Stimulated activated CD8-positive, alpha-beta memory T cell treated with anti-CD3 and anti-CD28 coated beads, Interleukin-4, amount 100 ng/mL, for 24 hours (primary cell): ENCODE measurements at regions not wholly inside any gene's neighbourhood (a gene's known extent, or its start where the extent isn't known, plus 50 kb on each side); places are given as distances from the start of the nearest gene placed in this dataset.
"Not testable (repeated sequence)": the region's sequence is repeated elsewhere in the genome, so short reads cannot be mapped to it uniquely, and the experiment has no call there.

ENCODE experiments used
- DNase-seq: peaks from one replicate; pipeline ENCODE4 v3.0.0-alpha.2; 2020; ENCODE audit warnings: low read depth

DNA sequence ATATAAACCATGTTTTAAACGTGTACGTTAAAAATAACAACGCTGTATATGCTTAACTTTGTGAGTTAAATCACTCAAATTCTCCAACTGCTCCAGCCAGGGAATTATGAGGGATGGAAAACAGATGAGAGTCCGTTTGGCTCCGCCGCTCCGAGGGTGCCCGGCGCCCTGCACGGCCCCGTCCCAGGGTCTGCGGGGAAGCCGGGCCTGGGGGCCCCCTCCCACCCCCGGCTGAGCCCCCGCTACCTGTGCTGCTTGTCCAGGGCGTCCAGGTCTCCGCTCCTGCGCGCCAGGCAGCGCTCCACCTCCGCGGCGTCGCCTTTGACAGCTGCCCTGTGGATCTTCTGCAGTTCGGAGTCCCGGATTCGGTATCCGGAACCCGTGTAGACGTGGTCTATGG is 415.5 kb downstream of the FOXD4L4 start:
- not testable (repeated sequence) for DNase-seq

DNA sequence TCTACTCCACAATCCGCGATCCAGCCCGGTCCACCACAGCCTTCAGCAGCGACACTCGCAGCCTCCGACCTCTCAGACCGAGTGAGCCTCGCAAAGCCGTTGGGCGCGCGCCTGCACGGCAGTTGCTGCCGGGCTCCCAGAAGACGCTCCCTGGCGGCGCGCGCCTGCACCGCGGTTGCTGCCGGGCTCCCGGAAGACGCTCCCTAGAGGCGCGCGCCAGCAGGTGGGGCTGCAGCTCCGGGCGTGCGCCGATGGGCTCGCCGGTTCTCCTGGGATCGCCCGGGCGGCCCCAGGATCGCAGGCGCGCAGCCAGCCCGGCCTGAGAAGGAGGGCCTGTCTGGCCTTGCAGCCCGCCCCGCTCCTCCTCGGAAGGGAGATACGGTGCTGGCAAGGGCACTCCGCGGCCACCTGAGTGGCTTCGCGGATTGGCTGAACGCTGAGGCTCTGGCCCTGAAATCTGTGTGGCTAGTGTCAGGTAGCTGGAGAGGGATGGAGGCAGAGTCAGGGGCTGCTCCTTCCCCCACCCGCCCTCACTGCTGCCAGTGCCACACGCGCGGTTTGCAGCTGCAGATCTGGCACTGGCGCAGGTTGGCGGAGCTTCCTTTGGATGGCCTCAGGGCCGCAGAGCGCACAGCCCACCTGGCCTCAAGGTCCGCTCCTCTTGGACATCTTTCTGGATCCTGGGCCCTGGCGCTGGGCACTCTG is 416.2 kb downstream of the FOXD4L4 start:
- peak; percentile 12 for DNase-seq

DNA sequence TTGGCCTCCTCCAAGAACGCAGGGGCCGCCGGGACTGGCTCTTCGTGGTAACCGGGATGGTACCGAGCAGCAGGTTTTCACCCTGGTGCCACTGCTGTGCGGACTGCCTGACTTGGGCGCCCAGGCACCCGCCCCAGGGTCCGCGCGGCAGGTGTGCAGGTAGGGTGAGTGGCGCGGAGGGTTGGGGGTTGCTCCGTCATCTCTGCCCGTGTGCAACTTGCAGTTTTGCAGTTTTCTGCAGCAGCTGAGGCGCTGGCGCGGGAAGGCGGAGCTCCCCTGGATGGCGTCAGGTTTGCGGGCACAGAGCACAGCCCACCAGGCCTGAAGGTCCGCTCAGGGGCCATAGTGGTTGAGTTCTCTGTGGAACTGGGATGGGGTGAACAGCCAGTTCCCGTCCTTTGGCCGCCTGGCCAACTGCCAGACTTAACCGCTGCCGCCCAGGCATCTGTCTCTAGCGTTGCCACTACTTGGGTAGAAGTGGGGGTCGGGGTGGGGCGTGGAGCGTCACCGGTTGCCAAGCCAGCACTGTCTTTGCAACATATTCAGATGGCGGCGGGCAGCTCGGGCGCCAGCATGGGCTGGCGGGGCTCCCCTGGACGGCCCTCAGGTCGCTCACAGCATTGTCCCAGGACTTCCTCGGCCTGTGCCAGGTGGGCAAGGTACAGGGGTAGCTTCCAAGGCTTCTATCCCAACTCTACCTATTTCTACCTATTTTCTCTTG is 417.2 kb downstream of the FOXD4L4 start:
- DNase-seq = not testable (repeated sequence)

DNA sequence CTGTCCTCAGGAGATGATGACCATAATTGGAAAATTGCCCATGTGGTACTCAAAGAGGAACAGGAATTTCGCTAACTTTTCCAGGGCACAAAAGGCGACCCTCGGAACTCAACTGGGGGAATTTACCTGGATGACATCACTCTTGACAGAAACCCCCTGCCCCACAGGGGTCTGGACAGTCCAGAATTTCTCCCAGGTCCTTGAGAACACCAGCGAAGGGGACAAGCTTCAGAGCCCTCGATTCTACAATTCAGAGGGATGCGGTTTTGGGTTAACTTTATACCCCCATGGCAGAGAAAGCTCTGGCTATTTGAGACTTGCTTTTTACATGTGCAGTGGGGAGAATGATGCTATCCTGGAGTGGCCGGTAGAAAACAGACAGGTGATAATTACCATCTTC is 445.4 kb downstream of the FOXD4L4 start:
- DNase-seq = not testable (repeated sequence)

DNA sequence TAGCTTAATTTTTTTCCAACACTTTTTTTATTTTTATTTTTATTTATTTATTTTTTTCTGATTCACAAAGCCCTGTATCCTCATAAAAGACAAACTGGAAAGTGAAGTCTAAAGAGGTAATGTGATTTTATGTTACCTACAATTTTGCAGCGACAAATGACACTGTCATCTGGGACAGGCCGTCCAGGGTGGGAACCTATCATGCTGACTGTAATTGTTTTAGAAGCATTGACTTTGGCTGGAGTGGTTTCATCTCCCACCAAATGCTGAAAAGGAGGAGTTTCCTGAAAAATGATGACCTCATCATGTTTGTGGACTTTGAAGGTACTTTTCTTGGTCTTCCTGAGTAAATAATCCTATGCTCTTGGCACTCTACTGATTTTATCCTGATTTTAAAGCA is 446.7 kb downstream of the FOXD4L4 start:
- DNase-seq = not testable (repeated sequence)

DNA sequence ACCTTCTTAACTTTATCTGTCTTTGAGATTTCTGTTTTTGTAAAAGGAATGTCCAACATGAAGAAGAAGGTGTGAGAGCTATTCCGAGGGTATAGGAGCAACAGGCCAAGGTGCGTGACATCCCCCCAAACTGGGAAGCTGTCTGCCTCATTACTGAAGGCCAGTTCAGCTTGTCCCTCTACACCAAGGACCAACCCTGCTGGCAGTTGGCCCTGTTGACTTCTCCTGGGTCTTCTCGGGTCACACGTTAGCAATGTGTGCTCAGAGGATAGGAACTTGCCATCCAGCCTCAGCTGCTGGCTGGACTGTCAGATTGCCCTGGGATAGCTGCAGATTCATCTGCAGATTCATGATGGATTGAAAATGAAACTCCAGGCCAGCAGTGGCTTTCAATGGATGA is 460.3 kb downstream of the FOXD4L4 start:
- DNase-seq = not testable (repeated sequence)

DNA sequence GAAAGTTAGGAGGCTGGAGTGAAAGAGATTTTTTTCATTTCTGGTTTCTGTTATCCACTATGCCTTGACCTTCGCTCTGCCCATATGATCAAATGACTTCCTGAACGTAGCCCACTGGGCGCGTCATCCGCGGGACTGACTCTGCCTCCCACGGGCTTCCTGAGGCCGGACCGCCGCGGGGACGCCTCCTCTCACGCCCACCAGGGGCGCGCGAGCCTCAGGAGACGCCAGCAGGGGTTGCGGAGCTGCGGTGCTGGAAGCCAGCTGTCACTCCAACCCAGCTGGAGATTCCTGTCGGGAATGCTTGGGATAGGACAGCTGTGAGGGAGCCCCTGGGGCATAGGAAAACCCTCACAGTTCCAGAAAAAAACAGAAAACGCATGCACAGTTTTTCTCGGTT is 461.5 kb downstream of the FOXD4L4 start:
- not testable (repeated sequence) for DNase-seq

DNA sequence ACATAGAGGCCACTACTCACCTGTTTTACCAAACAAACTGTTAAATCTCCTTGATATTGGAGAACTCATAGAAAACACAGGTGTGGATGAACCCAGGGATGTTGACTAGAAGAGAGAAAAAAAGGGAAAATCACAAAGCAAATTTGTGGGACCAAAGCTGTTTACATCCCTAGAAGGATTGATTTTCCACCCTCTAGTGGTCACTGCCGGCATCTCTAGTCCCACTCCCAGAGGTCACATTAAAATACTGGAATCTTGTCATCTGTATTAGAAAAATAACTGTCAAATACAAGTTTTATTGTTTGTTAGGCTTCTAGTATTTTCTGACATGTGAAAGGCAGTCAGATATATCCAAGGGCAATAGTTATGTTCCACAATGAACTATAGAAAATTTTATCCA is 469.7 kb downstream of the FOXD4L4 start:
- DNase-seq = not testable (repeated sequence)

DNA sequence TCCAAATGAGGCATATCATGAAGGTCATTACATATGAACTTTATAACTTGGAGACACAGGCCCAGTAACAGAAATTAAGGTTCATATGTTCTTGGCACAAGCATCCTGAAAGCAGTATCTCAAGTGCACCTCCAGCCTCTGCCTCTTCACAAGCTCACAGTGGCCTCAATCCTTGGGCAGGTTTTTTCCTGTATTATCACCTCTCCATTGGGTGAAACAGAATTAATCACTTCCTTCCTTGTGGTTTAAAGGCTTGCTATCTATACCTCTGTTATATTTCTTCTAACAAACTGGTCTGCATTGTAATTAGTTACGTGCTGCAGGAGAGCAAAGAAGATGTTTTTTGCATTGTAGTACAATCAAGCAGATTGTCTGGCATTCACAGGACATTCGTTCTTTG is 471.0 kb downstream of the FOXD4L4 start:
- DNase-seq = not testable (repeated sequence)

DNA sequence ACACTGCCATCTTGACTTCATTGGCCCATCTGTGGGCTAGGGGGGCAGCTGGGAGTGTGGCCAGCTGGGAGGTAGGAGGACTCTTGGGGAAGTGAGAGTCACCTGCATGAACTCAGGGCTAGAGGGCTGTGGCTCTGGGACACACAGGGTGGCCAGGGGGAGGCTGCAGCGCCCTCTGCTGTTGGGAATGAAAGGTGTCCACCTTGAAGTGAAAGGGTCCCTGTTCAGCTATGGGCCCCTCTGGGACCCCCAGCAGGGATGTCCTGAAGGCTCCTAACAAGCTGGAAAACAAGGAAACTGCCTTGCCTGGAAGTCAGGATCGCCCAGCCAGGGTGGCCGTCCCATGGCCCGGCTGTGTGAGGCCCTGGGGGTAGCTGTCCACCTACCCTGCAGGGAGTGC is 507.8 kb downstream of the FOXD4L4 start:
- DNase-seq = not testable (repeated sequence)

DNA sequence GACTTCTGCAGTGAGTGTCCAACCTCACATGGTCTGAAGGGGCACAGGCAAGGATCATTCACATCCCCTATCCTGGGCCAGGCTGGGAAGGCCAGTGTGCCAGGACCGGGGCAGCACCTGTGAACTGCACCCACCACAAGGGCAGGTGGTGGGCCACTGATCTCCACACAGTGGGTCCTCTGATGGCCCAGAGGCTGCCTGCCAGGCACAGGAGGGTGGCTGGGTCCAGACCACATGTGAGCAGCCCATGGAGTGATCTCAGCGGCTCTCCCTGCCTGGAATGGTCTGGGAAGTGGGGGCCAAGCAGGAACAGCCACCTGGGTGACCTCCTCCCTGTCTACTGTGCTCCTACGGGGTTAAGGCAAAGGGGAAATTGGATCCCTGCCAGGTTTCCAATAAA is 508.5 kb downstream of the FOXD4L4 start:
- DNase-seq = not testable (repeated sequence)

DNA sequence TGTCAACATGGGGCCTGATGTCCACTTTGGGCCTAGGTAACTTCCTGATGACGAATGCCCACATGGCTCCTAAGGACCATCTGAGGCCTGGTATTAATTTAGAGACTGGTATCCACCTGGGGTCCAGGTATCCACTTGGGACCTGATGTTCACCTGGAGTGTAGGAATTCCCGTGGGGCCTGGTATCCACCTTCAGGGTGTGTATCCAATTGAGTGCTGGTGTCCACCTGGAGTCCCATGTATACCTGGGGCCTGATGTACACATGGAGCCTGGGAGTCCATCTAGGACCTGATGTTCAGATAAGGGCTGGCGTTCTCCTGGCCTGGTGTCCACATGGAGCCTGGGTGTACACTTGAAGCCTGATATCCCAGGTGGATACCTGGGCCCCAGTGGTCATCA is 520.6 kb downstream of the FOXD4L4 start:
- DNase-seq = not testable (repeated sequence)

DNA sequence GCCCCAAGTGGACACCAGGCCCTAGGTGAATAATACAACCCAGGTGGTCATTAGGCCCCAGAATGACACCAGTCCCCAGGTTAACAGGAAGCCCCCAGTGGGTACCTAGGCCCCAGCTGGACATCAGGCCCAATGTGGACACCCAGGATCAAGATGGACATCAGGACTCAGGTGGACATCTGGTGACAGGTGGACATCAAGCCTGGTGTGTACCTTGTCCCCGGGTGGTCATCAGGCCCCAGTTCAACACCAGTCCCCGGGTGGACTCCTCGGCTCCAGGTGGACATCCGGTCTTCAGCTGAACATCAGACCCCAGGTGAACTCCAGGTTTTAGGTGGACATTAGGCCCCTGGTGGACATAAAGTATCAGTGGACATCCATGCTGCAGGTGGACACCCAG is 524.6 kb downstream of the FOXD4L4 start:
- not testable (repeated sequence) for DNase-seq

DNA sequence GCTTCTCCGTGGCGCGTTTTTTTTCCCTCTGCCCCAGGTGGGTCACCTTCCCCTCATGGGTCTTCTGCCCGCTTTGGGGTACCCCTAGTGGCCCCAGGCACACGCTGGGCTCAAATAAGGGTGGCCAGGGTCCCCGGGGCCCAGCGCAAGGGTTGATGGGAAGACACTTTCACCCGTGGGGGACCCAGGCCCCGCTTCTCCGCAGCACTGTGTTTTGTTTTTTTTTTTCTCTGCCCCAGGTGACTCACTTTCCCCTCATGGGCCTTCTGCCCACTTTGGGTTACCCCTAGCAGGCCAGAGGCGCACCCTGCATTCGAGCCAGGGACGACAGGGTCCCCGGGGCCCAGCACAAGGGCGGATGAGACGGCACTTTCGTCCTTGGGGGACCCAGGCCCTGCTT is 526.7 kb downstream of the FOXD4L4 start:
- DNase-seq = not testable (repeated sequence)

DNA sequence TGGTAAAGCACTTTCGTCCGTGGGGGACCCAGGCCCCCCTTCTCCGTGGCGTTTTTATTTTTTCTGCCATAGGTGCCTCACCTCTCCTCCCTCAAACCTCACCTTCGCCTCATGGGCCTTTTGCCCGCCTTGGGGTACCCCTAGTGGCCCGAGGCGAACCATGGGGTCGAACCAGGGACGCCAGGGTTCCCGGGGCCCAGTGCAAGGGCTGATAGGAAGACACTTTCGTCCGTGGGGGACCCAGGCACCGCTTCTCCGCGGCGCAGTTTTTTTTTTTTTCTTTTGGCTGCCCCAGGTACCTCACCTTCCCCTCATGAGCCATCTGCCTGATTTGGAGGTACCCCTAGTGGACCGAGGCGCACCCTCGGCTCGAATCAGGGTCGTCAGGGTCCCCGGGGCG is 527.8 kb downstream of the FOXD4L4 start:
- DNase-seq = not testable (repeated sequence)

DNA sequence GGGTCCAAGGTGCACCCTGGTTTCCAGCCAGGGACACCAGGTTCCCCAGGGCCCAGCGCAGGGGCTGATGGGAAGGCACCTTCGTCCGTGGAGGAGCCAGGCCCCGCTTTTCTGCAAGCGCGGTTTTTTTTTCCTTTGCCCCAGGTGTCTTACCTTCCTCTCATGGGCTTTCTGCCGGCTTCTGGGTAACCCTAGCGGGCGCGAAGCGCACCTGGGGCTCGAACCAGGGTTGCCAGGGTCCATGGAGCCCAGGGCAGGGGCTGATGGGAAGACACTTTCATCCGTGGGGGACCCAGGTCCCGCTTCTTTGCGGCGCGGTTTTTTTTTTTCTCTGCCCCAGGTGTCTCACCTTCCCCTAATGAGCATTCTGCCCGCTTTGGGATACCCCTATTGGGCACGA is 529.3 kb downstream of the FOXD4L4 start:
- not testable (repeated sequence) for DNase-seq

DNA sequence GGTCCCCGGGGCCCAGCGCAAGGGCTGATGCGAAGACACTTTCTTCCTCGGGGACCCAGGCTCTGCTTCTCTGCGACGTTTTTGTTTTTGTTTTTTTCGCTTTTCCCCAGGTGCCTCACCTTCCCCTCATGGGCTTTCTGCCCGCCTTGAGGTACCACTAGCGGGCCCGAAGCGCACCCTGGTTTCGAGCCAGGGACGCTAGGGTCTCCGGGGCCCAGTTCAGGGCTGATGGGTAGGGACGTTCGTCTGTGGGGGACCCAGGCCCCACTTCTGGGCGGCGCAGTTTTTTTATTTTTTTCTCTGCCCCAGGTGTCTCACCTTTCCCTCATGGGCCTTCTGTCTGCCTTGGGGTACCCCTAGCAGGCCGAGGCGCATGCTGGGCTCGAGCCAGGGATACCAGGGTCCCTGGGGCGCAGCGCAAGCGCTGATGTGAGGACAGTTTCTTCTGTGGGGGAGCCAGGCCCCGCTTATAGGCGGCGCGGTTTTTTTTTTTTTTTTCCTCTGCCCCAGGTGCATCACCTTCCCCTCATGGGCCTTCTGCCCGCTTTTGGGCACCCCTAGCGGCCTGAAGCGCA is 530.0 kb downstream of the FOXD4L4 start:
- DNase-seq = not testable (repeated sequence)

DNA sequence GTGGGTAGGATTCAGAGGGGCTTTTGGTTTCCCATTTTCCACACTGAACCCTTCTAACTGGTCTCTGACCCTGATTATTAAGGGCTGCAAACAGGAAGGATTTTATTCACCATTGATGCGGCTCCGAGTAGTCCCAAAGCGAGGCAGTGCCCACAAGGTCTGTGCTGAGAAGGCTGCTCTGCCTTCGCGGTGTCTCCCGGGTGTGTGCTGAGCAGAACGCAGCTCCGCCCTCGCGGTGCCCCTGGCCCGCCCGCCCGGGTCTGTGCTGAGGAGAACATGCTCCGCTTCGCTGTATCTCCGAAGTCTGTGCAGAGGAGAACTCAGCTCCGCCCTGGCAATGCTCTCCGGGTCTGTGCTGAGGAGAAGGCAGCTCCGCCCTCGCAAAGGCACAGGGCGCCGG is 530.7 kb downstream of the FOXD4L4 start:
- not testable (repeated sequence) for DNase-seq

DNA sequence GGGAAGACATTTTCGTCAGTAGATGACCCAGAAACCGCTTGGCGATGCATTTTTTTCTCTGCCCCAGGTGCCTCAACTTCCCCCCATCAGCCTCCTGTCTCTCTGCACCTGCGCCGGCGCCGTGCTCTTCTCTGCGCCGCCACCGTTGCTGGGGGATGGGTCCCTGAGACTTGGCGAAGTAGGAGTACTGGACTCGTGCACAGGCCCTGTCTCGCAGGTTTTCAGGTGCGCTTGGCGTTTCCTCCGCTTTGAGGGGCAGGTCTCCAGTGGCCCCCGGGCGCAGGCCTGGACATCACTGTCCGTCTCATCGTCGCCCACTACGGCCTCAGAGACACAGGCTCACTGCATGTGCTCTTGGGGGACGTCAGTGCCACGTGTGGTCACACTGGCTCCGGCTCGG is 532.1 kb downstream of the FOXD4L4 start:
- not testable (repeated sequence) for DNase-seq

DNA sequence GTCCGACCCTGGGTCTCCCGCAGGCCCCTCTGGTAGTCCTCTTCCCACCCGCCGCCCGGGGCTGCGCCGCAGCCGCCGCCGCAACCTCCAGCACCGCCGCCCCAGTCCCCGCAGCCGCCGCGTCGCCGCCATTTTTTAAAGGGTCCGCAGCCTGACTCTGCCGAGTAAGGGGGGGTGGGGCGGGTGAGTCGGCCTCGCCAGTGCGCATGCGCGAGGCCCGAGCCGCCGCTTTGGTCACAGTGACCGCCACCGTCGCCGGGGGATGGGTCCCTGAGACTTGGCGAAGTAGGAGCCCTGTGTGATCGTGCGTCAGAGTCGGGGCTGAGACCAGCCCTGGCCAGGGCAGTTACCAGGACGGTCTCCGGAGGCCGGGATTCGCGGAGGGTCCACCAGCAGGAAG is 532.8 kb downstream of the FOXD4L4 start:
- DNase-seq = peak; percentile 61

DNA sequence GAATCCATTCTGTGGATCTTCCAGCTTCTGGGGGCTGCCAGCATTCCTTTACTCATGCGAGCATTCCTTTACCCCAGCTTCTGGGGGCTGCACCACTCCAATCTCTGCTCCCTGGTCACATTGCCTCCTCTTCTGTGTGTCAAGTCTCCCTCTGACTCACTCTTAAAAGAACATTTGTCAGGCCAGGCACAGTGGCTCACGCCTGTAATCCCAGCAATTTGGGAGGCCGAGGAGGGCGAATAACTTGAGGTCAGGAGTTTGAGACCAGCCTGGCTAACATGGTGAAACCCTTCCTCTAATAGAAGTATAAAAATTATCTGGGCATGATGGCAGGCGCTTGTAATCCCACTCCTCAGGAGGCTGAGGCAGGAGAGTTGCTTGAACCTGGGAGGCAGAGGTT is 541.9 kb downstream of the FOXD4L4 start:
- not testable (repeated sequence) for DNase-seq
